NCI-H1417 (cell line): ENCODE measurements at regions not wholly inside any gene's neighbourhood (a gene's known extent, or its start where the extent isn't known, plus 50 kb on each side); places are given as distances from the start of the nearest gene placed in this dataset.
"Not testable (repeated sequence)": the region's sequence is repeated elsewhere in the genome, so short reads cannot be mapped to it uniquely, and the experiment has no call there.

Source experiments
- DNase-seq, 3 experiments: peaks; one replicate each; lab custom pipeline; 2025; lab: John Stamatoyannopoulos, UW

- DNase-seq = no peak
Observed at GRCh38 chr1:177645491-177646190, 324.2 kb downstream of the SEC16B start.

GRCh38 chr1:177640687-177641086 lies 329.2 kb downstream of the SEC16B start:
- no peak for DNase-seq

- not testable (repeated sequence) for DNase-seq
Observed at GRCh38 chr1:177634151-177634550, 335.7 kb downstream of the SEC16B start.

- no peak for DNase-seq
Observed at GRCh38 chr1:177632923-177633615, 336.8 kb downstream of the SEC16B start.

- no peak for DNase-seq
Observed at GRCh38 chr1:177631770-177632169, 338.1 kb downstream of the SEC16B start.

GRCh38 chr1:177629526-177629925 lies 340.3 kb downstream of the SEC16B start:
- DNase-seq = no peak

- DNase-seq = no peak
Observed at GRCh38 chr1:177627148-177627910, 342.5 kb downstream of the SEC16B start.

GRCh38 chr1:177620636-177621190 lies 349.1 kb downstream of the SEC16B start:
- DNase-seq = no peak

- DNase-seq = no peak
Observed at GRCh38 chr1:177615251-177615650, 354.6 kb downstream of the SEC16B start.

- no peak for DNase-seq
Observed at GRCh38 chr1:177611402-177611801, 358.5 kb downstream of the SEC16B start.

GRCh38 chr1:177609953-177610352 lies 359.9 kb downstream of the SEC16B start:
- no peak for DNase-seq

GRCh38 chr1:177600936-177601335 lies 368.9 kb downstream of the SEC16B start:
- no peak for DNase-seq

- no peak for DNase-seq
Observed at GRCh38 chr1:177600321-177600720, 369.5 kb downstream of the SEC16B start.

- DNase-seq = peak in 1 of 3 experiments; percentile 32
Observed at GRCh38 chr1:177597393-177597792, 372.5 kb downstream of the SEC16B start.

GRCh38 chr1:177596485-177596884 lies 373.4 kb downstream of the SEC16B start:
- peak; percentile 10 to 61 (median 55) for DNase-seq

- DNase-seq = no peak
Observed at GRCh38 chr1:177593105-177593504, 376.8 kb downstream of the SEC16B start.

GRCh38 chr1:177592624-177593023 lies 377.2 kb downstream of the SEC16B start:
- peak in 1 of 3 experiments; percentile 38 for DNase-seq

GRCh38 chr1:177591155-177591554 lies 378.7 kb downstream of the SEC16B start:
- no peak for DNase-seq

GRCh38 chr1:177589166-177589565 lies 380.7 kb downstream of the SEC16B start:
- DNase-seq = peak in 1 of 3 experiments; percentile 36

- DNase-seq = no peak
Observed at GRCh38 chr1:177586429-177586828, 383.4 kb downstream of the SEC16B start.

- DNase-seq = peak; percentile 74 to 95 (median 91)
Observed at GRCh38 chr1:177585302-177586220, 384.3 kb downstream of the SEC16B start.
